ENCODE measurements at regions not wholly inside any gene's neighbourhood (a gene's known extent, or its start where the extent isn't known, plus 50 kb on each side); places are given as distances from the start of the nearest gene placed in this dataset.

GRCh38 chr5:105688227-105688792 is 1982.4 kb downstream of the EFNA5 start:
- BruUV-seq (replicated peaks), result no TSS peak
- intact Hi-C loops (cut with micrococcal nuclease), result no loop called here
- Mint-ChIP-seq H3K36me3 (ENCODE audit: insufficient read depth, unreplicated experiment) (no peaks in the 10 kb centered on the region), H3K27ac (ENCODE audit: low read depth, unreplicated experiment) (no peak overlapping the region), H3K27me3 (ENCODE audit: insufficient read depth, unreplicated experiment) (no peaks in the 10 kb centered on the region), H3K9me3 (ENCODE audit: unreplicated experiment) (no peaks in the 10 kb centered on the region), H3K4me3 (ENCODE audit: unreplicated experiment) (no peak overlapping the region), H3K4me1 (ENCODE audit: insufficient read depth, unreplicated experiment) (no peaks in the 10 kb centered on the region)
- TF ChIP-seq CTCF (IDR thresholded peaks at IDR 0.05; ENCODE audit: unreplicated experiment), result no peak
- DNase-seq (ENCODE audit: unreplicated experiment), result no peak
- CTCF ChIA-PET, result no interaction called here
- POLR2A ChIA-PET, result no interaction called here

DNA sequence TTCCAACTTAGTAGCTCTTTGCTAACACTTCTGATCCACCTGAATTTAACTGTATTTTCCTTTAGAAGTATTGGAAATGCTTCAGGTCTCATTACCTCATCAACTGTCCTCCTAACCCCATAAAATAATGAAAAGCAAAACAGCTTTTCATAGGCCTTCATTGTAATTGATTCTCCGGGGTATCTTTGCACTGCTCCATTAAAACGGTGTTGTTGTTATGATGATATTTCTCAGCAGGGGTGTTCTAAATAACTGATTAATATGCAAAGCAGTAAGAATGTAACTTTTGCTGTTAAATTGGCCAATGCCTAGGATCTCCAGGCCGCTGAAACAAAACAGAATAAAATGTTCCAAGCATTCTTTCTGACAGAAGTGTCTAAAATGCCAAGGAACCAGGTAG is 1983.2 kb downstream of the EFNA5 start:
- H3K36me3 Mint-ChIP-seq (ENCODE audit: insufficient read depth, unreplicated experiment), result no peaks in the 10 kb centered on the region
- H3K27me3 Mint-ChIP-seq (ENCODE audit: insufficient read depth, unreplicated experiment), result no peaks in the 10 kb centered on the region
- H3K4me1 Mint-ChIP-seq (ENCODE audit: insufficient read depth, unreplicated experiment), result no peaks in the 10 kb centered on the region
- no peak overlapping the region for H3K27ac Mint-ChIP-seq (ENCODE audit: low read depth, unreplicated experiment)
- intact Hi-C loops (cut with micrococcal nuclease), result no loop called here
- no peak for DNase-seq (ENCODE audit: unreplicated experiment)
- ChIA-PET CTCF (no interaction called here), POLR2A (no interaction called here)
- no TSS peak for BruUV-seq (replicated peaks)
- no peak for TF ChIP-seq CTCF (IDR thresholded peaks at IDR 0.05; ENCODE audit: unreplicated experiment)
- H3K9me3 Mint-ChIP-seq (ENCODE audit: unreplicated experiment), result no peaks in the 10 kb centered on the region
- H3K4me3 Mint-ChIP-seq (ENCODE audit: unreplicated experiment), result no peak overlapping the region

DNA sequence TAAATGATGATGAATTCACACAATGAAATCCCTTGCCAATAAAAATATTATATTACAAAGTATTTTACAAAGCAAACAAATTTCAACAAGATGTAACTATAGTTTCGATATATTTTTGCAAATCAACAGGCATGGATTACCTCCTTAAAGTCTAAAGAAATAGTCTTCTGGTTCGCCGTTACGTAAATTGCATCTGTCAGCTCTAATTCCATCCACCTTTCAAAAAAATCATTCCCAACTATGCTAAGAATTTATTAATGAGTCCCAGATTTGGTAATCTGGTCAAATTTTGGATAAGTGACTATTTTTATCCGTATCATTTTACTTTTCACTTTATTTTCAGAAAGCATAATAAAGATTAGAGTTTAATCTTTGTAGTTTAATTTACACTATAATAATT is 1984.9 kb downstream of the EFNA5 start:
- no TSS peak for BruUV-seq (replicated peaks)
- intact Hi-C loops (cut with micrococcal nuclease), result no loop called here
- Mint-ChIP-seq H3K4me3 (ENCODE audit: unreplicated experiment) (no peak overlapping the region), H3K4me1 (ENCODE audit: insufficient read depth, unreplicated experiment) (no peaks in the 10 kb centered on the region), H3K36me3 (ENCODE audit: insufficient read depth, unreplicated experiment) (no peaks in the 10 kb centered on the region), H3K27ac (ENCODE audit: low read depth, unreplicated experiment) (no peak overlapping the region), H3K9me3 (ENCODE audit: unreplicated experiment) (no peaks in the 10 kb centered on the region), H3K27me3 (ENCODE audit: insufficient read depth, unreplicated experiment) (no peaks in the 10 kb centered on the region)
- DNase-seq (ENCODE audit: unreplicated experiment), result no peak
- CTCF ChIA-PET, result no interaction called here
- no peak for TF ChIP-seq CTCF (IDR thresholded peaks at IDR 0.05; ENCODE audit: unreplicated experiment)
- POLR2A ChIA-PET, result no interaction called here

DNA sequence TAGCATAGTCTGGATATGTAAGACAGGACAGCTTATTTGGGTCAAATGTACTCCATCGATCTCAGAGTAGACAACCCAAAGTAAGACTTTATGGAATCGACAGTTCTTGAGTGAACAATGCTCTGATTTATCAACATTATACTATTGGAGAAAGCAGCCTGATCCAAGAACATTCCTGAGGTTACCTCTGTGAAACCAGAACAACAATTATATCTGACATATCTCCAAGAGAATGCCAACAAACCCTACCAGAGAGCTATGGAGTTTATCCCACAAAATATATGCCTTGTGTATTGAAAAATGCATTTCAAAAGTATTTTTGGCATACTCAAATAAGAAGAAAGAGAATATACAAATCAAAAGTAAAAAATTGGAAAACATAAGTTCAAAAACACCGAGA is 1985.9 kb downstream of the EFNA5 start:
- CTCF ChIA-PET, result no interaction called here
- TF ChIP-seq CTCF (IDR thresholded peaks at IDR 0.05; ENCODE audit: unreplicated experiment), result no peak
- no peak overlapping the region for H3K27ac Mint-ChIP-seq (ENCODE audit: low read depth, unreplicated experiment)

More for the DNA sequence above, 1985.9 kb downstream of the EFNA5 start:
- BruUV-seq (replicated peaks), result no TSS peak
- Mint-ChIP-seq H3K9me3 (ENCODE audit: unreplicated experiment) (no peaks in the 10 kb centered on the region), H3K4me1 (ENCODE audit: insufficient read depth, unreplicated experiment) (no peaks in the 10 kb centered on the region), H3K4me3 (ENCODE audit: unreplicated experiment) (no peak overlapping the region), H3K36me3 (ENCODE audit: insufficient read depth, unreplicated experiment) (no peaks in the 10 kb centered on the region), H3K27me3 (ENCODE audit: insufficient read depth, unreplicated experiment) (no peaks in the 10 kb centered on the region)
- intact Hi-C loops (cut with micrococcal nuclease), result no loop called here
- no peak for DNase-seq (ENCODE audit: unreplicated experiment)
- POLR2A ChIA-PET, result interaction anchor here (0.6 kb wide), 1 partner anchor 1021 kb away, joined by 3 read pairs; no protein-coding TSS in a partner anchor

Data from MCF 10A (cell line).